ENCODE measurements at regions not wholly inside any gene's neighbourhood (a gene's known extent, or its start where the extent isn't known, plus 50 kb on each side); places are given as distances from the start of the nearest gene placed in this dataset.
"Not testable (repeated sequence)": the region's sequence is repeated elsewhere in the genome, so short reads cannot be mapped to it uniquely, and the experiment has no call there.

- DNase-seq (ENCODE audit: low read depth): no peak
Measured at GRCh38 chr5:115751176-115751575, 65.3 kb downstream of the CDO1 start.

- DNase-seq (ENCODE audit: low read depth): no peak
Measured at GRCh38 chr5:115749016-115749415, 67.4 kb downstream of the CDO1 start.

DNA sequence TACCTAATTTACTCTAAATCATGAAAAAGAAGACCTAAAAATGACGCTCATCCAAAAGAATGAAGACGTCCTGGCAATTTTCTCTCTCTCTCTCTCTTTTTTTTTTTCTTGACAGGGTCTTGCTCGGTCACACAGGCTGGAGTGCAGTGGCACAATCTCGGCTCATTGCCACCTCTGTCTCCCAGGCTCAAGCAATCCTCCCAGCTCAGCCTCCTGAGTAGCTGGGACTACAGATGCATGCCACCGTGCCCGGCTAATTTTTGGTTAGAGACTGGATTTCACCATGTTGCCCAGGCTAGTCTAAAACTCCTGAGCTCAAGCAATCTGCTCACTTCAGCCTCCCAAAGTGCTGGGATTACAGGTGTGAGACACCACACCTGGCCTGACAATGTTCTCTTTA is 77.2 kb downstream of the CDO1 start:
- not testable (repeated sequence) for DNase-seq (ENCODE audit: low read depth)

- no peak for DNase-seq (ENCODE audit: low read depth)
Measured at GRCh38 chr5:115738830-115739229, 77.6 kb downstream of the CDO1 start.

DNA sequence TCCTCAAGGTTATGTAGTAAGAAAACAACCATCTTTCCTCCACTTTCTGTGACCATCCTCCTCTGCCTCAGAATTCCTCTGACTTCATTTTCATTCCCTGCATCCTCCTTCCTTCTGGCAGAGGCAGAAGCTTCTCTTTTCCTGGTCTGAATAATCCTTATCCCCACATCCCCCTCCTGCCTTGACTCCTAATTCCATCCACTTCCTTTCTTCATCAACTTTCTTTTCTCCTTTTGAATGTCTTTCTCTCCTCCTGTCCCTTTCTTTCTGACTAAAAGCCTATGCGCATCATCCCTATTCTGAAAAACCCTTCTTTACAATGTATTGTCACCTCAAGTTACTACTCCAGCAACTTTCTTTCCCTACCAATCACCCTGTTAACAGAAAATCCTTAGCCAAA is 79.0 kb downstream of the CDO1 start:
- no peak for DNase-seq (ENCODE audit: low read depth)

GRCh38 chr5:115736690-115737005 is 79.8 kb downstream of the CDO1 start:
- no peak for DNase-seq (ENCODE audit: low read depth)

- DNase-seq (ENCODE audit: low read depth): no peak
Measured at GRCh38 chr5:115736004-115736689, 80.3 kb downstream of the CDO1 start.

DNA sequence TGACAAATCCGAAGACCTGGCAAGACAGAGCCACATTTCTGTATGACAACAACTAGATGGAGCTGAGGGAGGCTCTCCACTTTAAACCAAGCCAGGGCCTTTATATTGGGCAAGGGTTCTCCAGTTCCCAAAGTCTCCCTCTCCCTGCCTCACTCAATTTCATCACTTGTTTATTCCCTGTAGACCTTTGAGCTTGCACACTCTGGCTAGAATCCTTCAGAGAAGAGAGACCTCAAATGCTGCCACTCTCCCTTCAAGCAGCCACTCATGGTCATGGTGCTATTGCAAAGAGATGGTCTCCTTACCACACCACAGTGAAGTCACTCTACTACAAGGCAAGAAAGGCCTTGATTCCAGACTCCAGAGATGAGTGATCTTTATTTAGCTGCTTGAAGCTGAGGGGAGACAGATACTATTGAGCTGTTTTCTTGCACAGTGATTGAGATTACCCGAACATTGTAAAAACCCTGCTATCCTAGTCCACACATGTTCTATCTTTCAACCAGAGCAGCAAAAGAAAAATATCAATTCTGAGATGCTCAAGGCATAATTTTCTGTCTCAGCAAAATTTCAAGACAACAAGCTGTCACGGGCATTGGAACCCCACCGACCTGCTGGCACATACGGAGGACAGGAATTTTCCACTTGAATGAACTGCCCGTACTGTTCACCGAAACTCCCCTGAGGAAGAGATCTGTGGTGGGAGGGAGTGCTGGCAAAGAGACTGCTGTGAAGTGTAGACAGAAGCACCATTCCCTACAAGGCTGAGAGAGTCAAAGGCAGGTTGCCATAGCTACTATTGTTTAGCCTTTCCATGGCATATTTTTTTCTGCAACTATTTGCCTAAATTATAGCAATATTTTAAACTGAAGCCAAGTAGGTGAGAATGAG is 81.1 kb downstream of the CDO1 start:
- no peak for DNase-seq (ENCODE audit: low read depth)

- DNase-seq (ENCODE audit: low read depth): no peak
Measured at GRCh38 chr5:115733607-115734006, 82.9 kb downstream of the CDO1 start.

DNA sequence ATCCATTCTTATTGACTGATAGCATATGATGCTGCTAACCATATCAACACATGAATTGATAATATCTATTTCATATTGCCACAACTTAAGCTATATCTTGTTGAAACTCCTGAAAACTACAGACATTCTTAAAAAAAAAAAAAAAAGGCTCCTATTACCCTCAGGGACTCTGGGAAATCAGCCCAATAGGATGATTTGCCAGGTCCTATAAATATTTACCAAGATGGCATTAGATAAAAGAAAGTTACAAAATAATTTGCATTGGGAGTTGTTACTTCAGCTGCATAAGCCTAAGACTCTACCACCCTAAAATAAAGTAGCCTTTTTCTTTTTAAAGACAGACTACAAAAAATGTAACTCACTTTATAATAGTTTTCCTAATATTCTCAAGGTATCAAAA is 84.4 kb downstream of the CDO1 start:
- no peak for DNase-seq (ENCODE audit: low read depth)

GRCh38 chr5:115725522-115725921 is 90.9 kb downstream of the CDO1 start:
- DNase-seq (ENCODE audit: low read depth): no peak

DNA sequence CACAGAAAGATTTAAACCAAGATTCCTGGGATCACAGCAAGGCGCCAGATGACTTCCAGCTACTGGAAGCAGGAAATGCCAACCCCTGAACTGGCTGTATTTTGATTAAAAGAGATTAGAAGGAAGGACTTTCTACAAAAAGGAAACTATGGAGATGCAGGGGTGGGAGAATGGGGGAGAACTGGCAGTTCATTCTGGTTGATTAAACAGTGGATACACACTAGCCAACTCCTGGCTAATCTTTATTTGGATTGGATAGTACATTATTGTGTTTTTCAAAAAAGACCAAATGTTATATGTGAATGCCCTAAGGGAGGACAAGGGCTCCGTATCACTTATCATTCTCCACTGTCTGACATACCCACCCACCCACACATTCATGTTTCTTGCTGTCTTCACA is 93.2 kb downstream of the CDO1 start:
- no peak for DNase-seq (ENCODE audit: low read depth)

DNA sequence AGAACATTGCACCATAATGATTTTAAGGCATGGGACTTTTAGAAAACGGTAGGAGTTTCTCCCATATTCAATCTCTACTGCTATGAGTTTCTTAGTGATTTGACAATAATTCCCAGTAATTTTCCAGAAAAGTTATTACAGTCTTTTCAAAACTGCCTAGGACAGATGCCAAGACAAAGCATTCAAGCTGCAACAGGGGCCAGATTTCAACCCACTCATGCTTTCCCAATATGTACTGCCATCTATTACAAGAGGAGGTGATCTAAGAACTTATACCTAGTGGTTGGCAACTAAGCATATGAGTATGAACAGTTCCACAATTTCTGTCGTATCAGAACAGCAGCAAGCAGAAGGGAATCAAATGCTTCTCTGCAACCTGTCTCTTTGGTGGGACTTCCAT is 95.1 kb upstream of the TMED7 start:
- no peak for DNase-seq (ENCODE audit: low read depth)

GRCh38 chr5:115718927-115719326 is 93.1 kb upstream of the TMED7 start:
- DNase-seq (ENCODE audit: low read depth): no peak

DNA sequence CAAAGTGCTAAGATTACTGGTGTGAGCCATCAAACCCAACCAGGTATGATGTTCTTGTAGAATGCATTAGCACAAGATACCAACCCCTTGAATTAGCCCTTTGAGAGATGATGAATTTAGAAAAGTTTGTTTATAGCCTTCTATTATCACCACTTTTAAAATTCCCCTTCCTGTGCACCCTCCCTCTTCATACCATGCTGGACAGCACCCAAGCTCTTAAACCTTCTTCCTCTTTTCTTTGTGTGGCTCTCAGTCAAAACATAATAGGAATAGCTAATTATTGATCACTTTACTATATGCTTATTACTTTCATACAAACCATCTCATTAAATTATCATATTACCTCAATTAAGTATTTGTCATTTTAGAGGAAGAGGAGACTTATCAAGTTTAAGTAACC is 87.6 kb upstream of the TMED7 start:
- no peak for DNase-seq (ENCODE audit: low read depth)

DNA sequence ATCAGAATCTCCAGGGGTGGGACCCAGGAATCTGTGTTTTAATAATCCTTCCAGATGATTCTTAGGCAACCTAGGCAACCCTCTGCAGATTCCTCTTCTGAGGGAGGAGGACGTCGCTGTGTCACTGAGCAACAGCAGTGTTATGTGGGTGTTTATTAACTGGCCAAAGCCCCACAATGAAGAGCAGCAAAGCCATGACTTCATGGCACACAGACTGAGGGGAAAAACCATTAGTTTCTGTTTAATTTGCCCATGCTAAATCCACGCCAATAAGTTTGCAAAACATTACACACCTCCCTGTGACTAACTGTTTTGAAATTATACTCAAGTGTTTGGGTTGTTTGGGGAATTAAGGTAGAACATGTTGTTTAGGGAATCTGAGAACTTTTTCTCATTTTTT is 83.7 kb upstream of the TMED7 start:
- DNase-seq (ENCODE audit: low read depth): no peak

- no peak for DNase-seq (ENCODE audit: low read depth)
Measured at GRCh38 chr5:115708819-115709477, 83.1 kb upstream of the TMED7 start.

- no peak for DNase-seq (ENCODE audit: low read depth)
Measured at GRCh38 chr5:115703514-115703913, 77.7 kb upstream of the TMED7 start.

GRCh38 chr5:115702025-115702424 is 76.2 kb upstream of the TMED7 start:
- no peak for DNase-seq (ENCODE audit: low read depth)

DNA sequence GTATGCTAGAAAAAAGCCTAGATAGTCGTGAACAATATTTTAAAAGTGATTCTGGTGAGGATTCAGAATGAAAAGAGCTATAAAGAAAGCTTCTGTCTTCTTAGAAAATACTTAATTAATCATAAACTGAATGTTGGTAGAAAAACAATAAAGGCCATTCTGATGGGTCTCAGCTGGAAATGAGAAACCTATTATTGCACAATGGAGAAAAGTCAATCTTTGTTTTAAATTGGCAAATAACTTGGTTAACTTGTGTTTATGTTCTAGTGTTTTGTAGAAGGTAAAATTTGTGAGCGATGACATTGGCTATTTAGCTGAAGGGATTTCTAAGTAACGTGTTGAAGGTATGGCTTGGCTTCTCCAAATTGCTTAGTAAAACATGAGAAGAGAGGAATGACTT is 74.1 kb upstream of the TMED7 start:
- DNase-seq (ENCODE audit: low read depth): no peak

DNA sequence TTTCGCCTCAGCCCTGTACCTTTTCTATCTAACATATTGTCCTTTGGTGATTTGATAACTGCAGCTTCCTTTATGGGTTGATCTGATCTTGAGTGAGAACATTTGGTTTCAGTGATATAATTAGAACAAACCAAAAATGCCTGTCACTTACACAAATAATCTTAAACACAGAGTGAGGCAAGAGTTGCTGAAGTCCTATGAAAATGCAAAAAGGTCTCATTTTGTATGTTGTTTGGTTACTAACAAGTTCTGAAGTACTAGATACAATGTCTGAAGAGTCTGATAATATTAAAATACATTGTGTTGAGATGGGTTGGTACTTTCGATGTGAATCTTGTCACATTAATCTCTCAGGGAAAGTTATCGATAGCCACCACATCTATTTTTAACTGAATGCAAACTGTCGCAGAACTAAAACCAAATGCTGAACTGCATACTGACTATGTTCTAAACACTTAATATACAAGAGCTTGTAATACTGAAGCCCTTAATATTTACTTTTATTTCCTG is 70.4 kb upstream of the TMED7 start:
- no peak for DNase-seq (ENCODE audit: low read depth)

- no peak for DNase-seq (ENCODE audit: low read depth)
Measured at GRCh38 chr5:115695310-115695880, 69.6 kb upstream of the TMED7 start.

Measured in HT1080 (cell line).